ENCODE measurements at regions not wholly inside any gene's neighbourhood (a gene's known extent, or its start where the extent isn't known, plus 50 kb on each side); places are given as distances from the start of the nearest gene placed in this dataset.
"Not testable (repeated sequence)": the region's sequence is repeated elsewhere in the genome, so short reads cannot be mapped to it uniquely, and the experiment has no call there.

DNA sequence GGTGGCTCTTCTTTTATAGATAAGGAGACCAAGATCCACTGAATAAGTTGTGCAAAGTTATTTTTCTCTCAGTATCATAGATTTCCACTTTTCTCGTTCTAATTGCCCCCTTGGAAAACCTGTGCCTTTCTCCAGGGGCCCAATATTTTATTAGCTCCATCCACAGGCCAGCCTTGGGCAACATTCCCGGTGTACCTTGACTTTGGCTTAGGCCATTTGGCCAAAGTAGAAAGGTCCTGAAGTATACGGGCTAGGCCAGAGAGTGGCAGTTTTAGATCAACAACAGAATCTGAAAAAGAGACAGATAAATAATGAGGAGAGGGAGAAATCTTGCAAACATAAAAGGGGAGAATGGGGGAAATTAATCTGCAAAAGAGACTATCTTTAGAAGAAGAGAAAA, 91.7 kb upstream of the CHMP2B start:
- Mint-ChIP-seq H3K4me1 (ENCODE audit: low read depth) (no peaks in the 10 kb centered on the region), H3K27ac (no peak overlapping the region), H3K27me3 (no peaks in the 10 kb centered on the region), H3K36me3 (no peaks in the 10 kb centered on the region), H3K9me3 (peaks cover 7% of the 10 kb centered on the region), H3K4me3 (no peak overlapping the region)
- ChIA-PET CTCF (no interaction called here), POLR2A (no interaction called here)
- no peak for DNase-seq
- intact Hi-C loops (cut with micrococcal nuclease), result no loop called here

DNA sequence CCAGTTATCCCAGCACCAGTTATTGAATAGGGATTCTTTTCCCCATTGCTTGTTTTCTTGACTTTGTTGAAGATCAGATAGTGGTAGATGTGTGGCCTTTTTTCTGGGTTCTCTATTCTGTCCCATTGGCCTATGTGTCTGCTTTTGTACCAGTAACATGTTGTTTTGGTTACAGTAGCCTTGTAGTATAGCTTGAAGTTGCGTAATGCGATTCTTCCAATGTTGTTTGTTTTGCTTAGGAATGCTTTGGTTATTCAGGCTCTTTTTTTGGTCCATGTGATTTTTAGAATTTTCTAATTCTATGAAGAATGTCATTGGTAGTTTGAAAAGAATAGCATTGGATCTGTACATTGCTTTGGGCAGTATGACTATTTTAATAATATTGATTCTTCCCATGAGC, 94.3 kb upstream of the CHMP2B start:
- no peaks in the 10 kb centered on the region for H3K9me3 Mint-ChIP-seq
- H3K36me3 Mint-ChIP-seq, result no peaks in the 10 kb centered on the region
- H3K27me3 Mint-ChIP-seq, result no peaks in the 10 kb centered on the region
- H3K4me1 Mint-ChIP-seq (ENCODE audit: low read depth), result no peaks in the 10 kb centered on the region
- POLR2A ChIA-PET, result no interaction called here
- DNase-seq, result no peak
- H3K4me3 Mint-ChIP-seq, result no peak overlapping the region
- no peak overlapping the region for H3K27ac Mint-ChIP-seq
- CTCF ChIA-PET, result no interaction called here
- intact Hi-C loops (cut with micrococcal nuclease), result no loop called here

DNA sequence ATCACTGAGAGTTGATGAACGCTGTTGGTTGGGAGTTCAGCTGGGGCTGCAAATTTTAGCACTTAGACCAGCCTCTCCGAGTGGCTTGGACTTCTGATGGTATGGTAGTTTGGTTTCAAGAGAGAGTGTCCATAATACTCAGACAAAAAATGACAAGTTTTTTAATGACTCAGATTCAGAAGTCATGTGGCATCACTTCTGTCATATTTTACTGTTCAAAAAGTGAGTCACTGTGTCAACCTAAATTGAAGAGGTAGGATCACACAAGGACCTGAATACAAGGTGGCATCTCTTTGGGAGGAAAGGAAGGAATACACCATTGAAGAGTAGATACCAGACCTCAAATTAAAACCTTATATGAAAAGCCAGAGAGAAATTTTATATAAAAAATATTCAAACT, 99.1 kb upstream of the CHMP2B start:
- no peaks in the 10 kb centered on the region for H3K36me3 Mint-ChIP-seq

DNA sequence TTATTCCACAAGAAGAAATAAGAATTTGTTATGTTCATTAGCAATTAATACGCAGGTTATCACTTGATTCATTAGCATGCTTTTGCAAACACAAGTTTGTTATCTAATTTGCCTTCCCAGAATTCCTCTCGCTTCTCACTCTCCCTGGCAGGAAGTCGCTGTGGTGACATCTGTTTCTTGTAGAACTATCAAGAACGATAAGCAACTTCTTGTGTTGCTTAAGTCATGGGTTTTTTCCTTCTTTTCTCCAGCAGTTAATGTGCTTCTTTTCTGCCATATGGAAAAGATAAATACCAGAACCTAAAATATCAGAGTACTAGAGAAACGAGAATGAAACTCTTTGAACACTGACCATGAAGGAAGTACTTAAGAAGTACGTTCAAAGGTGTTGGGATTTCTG, 99.8 kb upstream of the CHMP2B start:
- Mint-ChIP-seq H3K4me3 (no peak overlapping the region), H3K4me1 (ENCODE audit: low read depth) (no peaks in the 10 kb centered on the region), H3K36me3 (no peaks in the 10 kb centered on the region), H3K27me3 (no peaks in the 10 kb centered on the region), H3K9me3 (no peaks in the 10 kb centered on the region), H3K27ac (no peak overlapping the region)
- intact Hi-C loops (cut with micrococcal nuclease), result no loop called here
- POLR2A ChIA-PET, result no interaction called here
- DNase-seq, result no peak
- CTCF ChIA-PET, result no interaction called here

More for the DNA sequence above, 99.1 kb upstream of the CHMP2B start:
- H3K4me1 Mint-ChIP-seq (ENCODE audit: low read depth), result no peaks in the 10 kb centered on the region
- H3K27me3 Mint-ChIP-seq, result no peaks in the 10 kb centered on the region
- ChIA-PET POLR2A (no interaction called here), CTCF (no interaction called here)
- intact Hi-C loops (cut with micrococcal nuclease), result no loop called here
- H3K4me3 Mint-ChIP-seq, result no peak overlapping the region
- no peak overlapping the region for H3K27ac Mint-ChIP-seq
- DNase-seq, result no peak
- no peaks in the 10 kb centered on the region for H3K9me3 Mint-ChIP-seq

- Mint-ChIP-seq H3K4me3 (no peak overlapping the region), H3K4me1 (ENCODE audit: low read depth) (no peaks in the 10 kb centered on the region), H3K27ac (no peak overlapping the region), H3K9me3 (no peaks in the 10 kb centered on the region), H3K36me3 (no peaks in the 10 kb centered on the region), H3K27me3 (no peaks in the 10 kb centered on the region)
- ChIA-PET CTCF (no interaction called here), POLR2A (no interaction called here)
- DNase-seq, result no peak
- intact Hi-C loops (cut with micrococcal nuclease), result no loop called here
Measured at GRCh38 chr3:87126321-87126720, 100.8 kb upstream of the CHMP2B start.

GRCh38 chr3:87125116-87125515, 102.0 kb upstream of the CHMP2B start:
- Mint-ChIP-seq H3K4me1 (ENCODE audit: low read depth) (no peaks in the 10 kb centered on the region), H3K36me3 (no peaks in the 10 kb centered on the region), H3K27ac (no peak overlapping the region), H3K27me3 (no peaks in the 10 kb centered on the region), H3K9me3 (no peaks in the 10 kb centered on the region), H3K4me3 (no peak overlapping the region)
- ChIA-PET POLR2A (no interaction called here), CTCF (interaction anchor here (0.6 kb wide), 1 partner anchor 155 kb away, joined by 3 read pairs; no protein-coding TSS in a partner anchor)
- DNase-seq, result no peak
- intact Hi-C loops (cut with micrococcal nuclease), result no loop called here

DNA sequence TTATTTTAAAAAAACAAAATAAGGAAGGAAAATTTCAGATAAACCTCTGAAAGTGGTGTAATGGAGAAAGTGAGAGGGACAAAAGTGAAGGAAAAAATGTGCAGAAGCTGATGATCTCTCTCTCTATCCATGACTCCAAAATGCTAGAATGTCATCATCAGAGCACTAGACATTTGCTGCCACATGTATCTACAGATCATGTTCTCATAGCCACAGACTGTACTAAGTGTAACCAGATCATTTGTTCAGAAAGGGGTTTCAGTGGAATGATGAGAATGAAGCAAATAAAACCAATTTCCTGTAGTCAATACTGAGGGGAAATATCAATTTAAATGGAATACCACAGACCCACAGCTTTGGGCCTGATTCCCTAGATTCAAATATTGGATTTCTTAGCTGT, 104.3 kb upstream of the CHMP2B start:
- ChIA-PET POLR2A (no interaction called here), CTCF (no interaction called here)
- Mint-ChIP-seq H3K9me3 (no peaks in the 10 kb centered on the region), H3K4me1 (ENCODE audit: low read depth) (no peaks in the 10 kb centered on the region), H3K4me3 (no peak overlapping the region), H3K27me3 (no peaks in the 10 kb centered on the region), H3K27ac (no peak overlapping the region), H3K36me3 (no peaks in the 10 kb centered on the region)
- intact Hi-C loops (cut with micrococcal nuclease), result no loop called here
- no peak for DNase-seq

DNA sequence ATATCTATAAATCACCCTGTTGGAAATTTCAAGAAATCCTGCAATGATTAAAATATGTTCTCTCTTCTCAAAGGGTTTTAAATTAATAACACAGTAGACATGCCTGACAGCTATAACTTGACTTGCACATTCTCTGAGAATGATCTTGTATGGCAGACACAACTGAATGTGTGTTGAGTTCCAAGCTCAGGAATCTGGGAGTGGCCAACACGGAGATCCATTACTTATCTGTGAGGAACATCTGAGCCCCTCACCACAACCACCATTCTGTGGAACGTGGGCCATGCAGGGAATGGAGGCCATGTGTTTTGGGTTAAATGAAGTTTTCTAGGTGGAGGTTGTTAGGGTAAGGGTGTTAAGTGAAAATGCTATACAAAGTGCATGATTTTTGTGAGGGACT, 105.3 kb upstream of the CHMP2B start:
- intact Hi-C loops (cut with micrococcal nuclease), result no loop called here
- Mint-ChIP-seq H3K27ac (no peak overlapping the region), H3K36me3 (no peaks in the 10 kb centered on the region), H3K9me3 (no peaks in the 10 kb centered on the region), H3K4me1 (ENCODE audit: low read depth) (no peaks in the 10 kb centered on the region), H3K27me3 (no peaks in the 10 kb centered on the region), H3K4me3 (no peak overlapping the region)
- no peak for DNase-seq
- CTCF ChIA-PET, result no interaction called here
- POLR2A ChIA-PET, result no interaction called here

DNA sequence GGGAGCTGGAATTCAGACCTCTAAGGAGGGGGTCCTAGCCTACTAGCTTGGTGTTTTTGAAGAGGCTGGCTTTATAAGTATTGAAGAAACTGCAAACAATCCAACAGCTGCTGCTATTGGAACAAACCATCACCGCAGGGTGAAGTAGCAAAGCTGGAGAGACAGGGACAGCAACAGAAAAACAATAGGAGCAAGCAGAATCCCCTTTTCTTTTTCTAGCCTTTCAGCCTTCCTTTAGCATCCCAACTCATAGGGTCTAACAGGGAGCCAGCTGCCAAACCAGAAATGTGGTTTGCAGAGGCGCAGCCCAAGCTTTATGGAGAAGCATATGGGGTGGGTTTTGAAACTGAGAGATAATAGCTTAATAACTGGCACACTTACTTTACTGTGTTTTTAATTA, 106.2 kb upstream of the CHMP2B start:
- Mint-ChIP-seq H3K9me3 (no peaks in the 10 kb centered on the region), H3K36me3 (no peaks in the 10 kb centered on the region), H3K27ac (no peak overlapping the region), H3K4me3 (no peak overlapping the region), H3K27me3 (no peaks in the 10 kb centered on the region), H3K4me1 (ENCODE audit: low read depth) (no peaks in the 10 kb centered on the region)
- DNase-seq, result no peak
- CTCF ChIA-PET, result no interaction called here
- intact Hi-C loops (cut with micrococcal nuclease), result no loop called here
- POLR2A ChIA-PET, result no interaction called here

- DNase-seq, result no peak
- Mint-ChIP-seq H3K27ac (no peak overlapping the region), H3K27me3 (no peaks in the 10 kb centered on the region), H3K4me1 (ENCODE audit: low read depth) (no peaks in the 10 kb centered on the region), H3K36me3 (no peaks in the 10 kb centered on the region), H3K4me3 (no peak overlapping the region), H3K9me3 (no peaks in the 10 kb centered on the region)
- POLR2A ChIA-PET, result no interaction called here
- intact Hi-C loops (cut with micrococcal nuclease), result no loop called here
- CTCF ChIA-PET, result no interaction called here
Measured at GRCh38 chr3:87120236-87120635, 106.9 kb upstream of the CHMP2B start.

DNA sequence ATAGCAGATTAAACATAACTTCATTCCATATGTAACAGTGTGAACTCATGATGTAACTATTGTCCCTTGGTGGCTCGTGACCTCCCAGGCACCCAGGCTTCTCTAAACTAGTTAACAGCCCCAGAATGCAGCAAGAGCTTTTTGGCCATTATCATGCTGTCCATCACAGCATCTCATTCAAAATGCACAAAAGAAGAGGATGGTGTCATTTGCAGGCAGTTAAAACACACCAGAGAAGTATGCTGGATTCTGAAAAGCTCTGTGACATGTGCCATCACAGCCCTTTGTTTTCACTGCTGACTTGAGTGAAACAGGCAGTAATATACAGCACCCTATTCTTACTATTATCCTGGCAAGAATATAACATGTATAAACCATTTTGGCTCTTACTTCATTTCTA, 117.6 kb upstream of the CHMP2B start:
- H3K36me3 Mint-ChIP-seq, result no peaks in the 10 kb centered on the region
- peaks cover 7% of the 10 kb centered on the region for H3K9me3 Mint-ChIP-seq
- no peak overlapping the region for H3K4me3 Mint-ChIP-seq

DNA sequence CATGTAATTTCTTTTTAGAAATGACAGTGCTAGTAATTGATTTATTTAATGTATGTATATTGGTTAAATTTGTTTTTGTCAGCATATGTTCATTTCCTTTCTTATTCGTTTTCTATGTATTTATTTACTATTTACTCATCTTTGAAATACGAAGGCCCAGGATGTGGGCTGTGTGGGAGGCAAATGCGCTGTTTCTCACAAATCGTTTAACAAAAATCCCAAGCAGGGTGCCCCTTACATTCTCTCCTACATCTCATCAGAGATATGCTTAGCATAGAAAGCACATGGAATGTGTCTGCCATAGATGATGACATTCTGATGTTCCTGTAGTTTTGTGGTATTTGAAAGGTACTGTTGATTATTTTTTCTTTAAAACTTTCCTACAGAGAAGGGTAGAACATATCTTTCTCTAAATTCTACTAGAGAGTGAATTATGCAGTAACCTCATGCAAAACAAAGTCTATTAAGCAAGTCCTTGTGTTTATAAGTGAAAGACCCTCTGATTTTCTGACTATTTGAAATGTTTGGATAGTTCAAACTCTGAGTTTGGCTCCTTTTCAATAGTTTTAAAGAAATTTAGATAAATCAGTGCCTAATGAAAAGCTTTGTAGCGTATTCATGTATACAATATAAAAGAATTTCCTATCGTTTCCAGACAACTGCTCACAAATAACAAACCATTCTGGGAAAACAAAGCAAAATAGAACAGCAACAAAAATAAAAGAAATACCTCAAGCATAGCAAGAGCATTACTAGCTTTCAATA, 111.1 kb upstream of the VGLL3 start:
- Mint-ChIP-seq H3K27ac (no peak overlapping the region), H3K4me3 (no peak overlapping the region), H3K4me1 (ENCODE audit: low read depth) (no peaks in the 10 kb centered on the region), H3K27me3 (no peaks in the 10 kb centered on the region), H3K36me3 (no peaks in the 10 kb centered on the region), H3K9me3 (no peaks in the 10 kb centered on the region)
- intact Hi-C loops (cut with micrococcal nuclease), result no loop called here
- ChIA-PET POLR2A (no interaction called here), CTCF (no interaction called here)
- DNase-seq, result no peak

More for the DNA sequence above, 117.6 kb upstream of the CHMP2B start:
- ChIA-PET CTCF (no interaction called here), POLR2A (no interaction called here)
- Mint-ChIP-seq H3K27me3 (no peaks in the 10 kb centered on the region), H3K27ac (no peak overlapping the region), H3K4me1 (ENCODE audit: low read depth) (no peaks in the 10 kb centered on the region)
- intact Hi-C loops (cut with micrococcal nuclease), result no loop called here
- no peak for DNase-seq

DNA sequence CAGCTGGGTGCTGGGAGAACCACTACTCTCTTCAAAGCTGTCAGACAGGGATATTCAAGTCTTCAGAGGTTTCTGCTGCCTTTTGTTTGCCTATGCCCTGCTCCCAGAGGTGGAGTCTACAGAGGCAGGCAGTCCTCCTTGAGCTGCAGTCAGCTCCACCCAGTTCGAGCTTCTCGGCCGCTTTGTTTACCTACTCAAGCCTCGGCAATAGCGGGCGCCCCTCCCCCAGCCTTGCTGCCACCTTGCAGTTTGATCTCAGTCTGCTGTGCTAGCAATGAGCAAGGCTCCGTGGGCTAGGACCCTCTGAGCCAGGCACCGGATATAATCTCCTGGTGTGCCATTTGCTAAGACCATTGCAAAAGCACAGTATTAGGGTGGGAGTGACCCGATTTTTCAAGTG, 106.8 kb upstream of the VGLL3 start:
- POLR2A ChIA-PET, result not testable (repeated sequence)

More for the DNA sequence above, 106.8 kb upstream of the VGLL3 start:
- DNase-seq; H3K27ac Mint-ChIP-seq; CTCF ChIA-PET; H3K4me3 Mint-ChIP-seq; intact Hi-C loops (cut with micrococcal nuclease); H3K36me3 Mint-ChIP-seq; H3K27me3 Mint-ChIP-seq; H3K4me1 Mint-ChIP-seq (ENCODE audit: low read depth); H3K9me3 Mint-ChIP-seq: not testable (repeated sequence)

All from activated CD4-positive, alpha-beta memory T cell treated with anti-CD3 and anti-CD28 coated beads for 36 hours (primary cell).